ENCODE measurements at regions not wholly inside any gene's neighbourhood (a gene's known extent, or its start where the extent isn't known, plus 50 kb on each side); places are given as distances from the start of the nearest gene placed in this dataset.
A peak's percentile ranks its signal among the peaks of the same experiment; 100 is the strongest.

GRCh38 chr6:95071464-95071863 is 505.9 kb upstream of the MANEA start:
- no peak for DNase-seq

DNA sequence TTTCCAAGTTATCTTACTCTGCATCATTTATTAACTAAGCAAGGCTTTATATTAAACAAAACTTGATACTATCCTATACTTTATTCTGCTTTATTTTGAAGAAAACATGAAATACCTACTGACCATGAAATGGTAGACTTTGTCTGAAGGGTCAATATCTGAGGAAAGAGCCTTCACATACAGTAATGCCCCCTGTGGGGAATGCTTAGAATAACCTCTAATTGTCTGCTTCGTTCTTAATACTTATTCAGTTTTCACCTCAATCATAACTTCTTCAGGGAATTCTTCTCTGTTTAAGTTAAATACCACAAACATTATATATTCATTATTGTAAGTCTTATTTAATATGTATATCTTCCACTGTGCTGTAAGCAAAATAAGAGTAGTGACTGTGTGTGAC is 498.9 kb upstream of the MANEA start:
- DNase-seq: no peak

- DNase-seq: peak in 1 of 3 experiments; percentile 5
These were observed 496.1 kb upstream of the MANEA start for GRCh38 chr6:95081231-95081630.

- DNase-seq: no peak
These were observed 495.4 kb upstream of the MANEA start for GRCh38 chr6:95081949-95082348.

- no peak for DNase-seq
These were observed 493.8 kb upstream of the MANEA start for GRCh38 chr6:95083506-95083905.

- no peak for DNase-seq
These were observed 492.5 kb upstream of the MANEA start for GRCh38 chr6:95084867-95085266.

GRCh38 chr6:95087394-95088097 is 489.8 kb upstream of the MANEA start:
- peak; percentile 74 to 93 (median 91) for DNase-seq

DNA sequence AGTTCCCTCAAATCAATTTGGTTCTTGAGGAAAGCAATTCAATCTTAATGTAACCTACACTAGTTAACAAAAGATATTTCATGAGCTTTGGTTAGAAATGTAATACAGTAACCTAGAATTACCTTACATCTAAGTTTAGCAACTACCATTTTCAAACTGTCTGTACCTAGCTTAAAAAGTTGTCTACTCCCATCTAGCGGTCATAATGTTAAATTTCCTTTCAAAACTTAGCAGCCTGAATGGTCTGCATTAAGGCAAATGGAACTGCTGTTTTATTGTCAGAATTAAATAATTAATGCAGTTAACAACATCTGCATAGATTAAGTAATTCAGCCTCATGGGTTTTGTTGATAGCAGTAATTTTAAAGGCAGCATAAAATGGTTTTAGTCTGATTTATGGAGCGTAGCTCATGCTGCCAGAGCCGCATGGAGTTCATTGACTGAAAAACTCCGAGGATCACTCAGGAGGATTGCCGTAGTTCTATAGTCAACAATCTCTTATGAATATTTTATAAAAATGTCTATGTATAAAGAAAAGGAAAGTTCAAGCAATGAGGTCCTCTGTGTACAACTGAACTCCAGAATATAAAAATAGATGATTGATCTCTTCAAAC is 485.4 kb upstream of the MANEA start:
- peak; percentile 24 to 82 (median 66) for DNase-seq

DNA sequence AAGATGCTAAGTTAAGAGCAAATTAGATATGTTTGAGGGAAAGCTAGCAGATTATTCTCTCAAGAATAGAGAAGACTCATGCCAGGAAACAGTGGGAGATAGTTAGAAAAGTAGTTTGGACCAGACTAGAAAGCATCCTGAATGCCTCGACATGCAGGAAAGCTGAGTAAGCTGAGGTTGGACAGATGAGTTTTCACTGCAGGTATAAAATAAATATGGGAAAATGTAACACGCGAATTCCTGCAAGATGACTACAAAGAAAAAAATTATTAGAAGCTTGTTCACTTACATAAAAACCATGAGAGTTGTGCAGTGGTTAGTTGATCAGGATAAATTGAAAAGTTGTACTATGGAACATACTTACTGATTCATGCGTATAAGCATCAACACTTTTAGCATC is 484.2 kb upstream of the MANEA start:
- DNase-seq: no peak

GRCh38 chr6:95094751-95095663 is 482.3 kb upstream of the MANEA start:
- DNase-seq: peak in 1 of 3 experiments; percentile 39

GRCh38 chr6:95095855-95096254 is 481.5 kb upstream of the MANEA start:
- no peak for DNase-seq

- peak in 1 of 3 experiments; percentile 45 for DNase-seq
These were observed 477.9 kb upstream of the MANEA start for GRCh38 chr6:95099410-95099809.

- no peak for DNase-seq
These were observed 468.1 kb upstream of the MANEA start for GRCh38 chr6:95109212-95109611.

DNA sequence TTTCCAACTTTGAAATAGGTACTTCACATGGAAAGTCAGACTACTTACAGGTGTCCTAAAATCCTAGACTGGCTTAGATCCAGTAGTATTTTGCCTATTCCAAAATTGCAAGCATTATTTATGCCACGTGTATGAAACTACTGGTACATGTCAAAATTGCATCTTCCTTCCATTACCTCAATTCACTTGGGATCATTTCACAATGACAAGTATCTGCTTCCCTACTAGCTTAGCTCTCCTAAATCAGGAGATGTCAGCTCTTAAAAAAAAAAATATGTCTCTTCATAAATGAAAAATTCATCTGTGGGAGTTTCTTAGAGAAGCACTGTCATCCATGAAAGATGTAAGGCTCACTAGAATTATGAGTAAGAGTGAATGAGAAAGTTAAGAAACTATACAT is 466.6 kb upstream of the MANEA start:
- no peak for DNase-seq

GRCh38 chr6:95117236-95117635 is 460.1 kb upstream of the MANEA start:
- peak in 1 of 3 experiments; percentile 21 for DNase-seq

- no peak for DNase-seq
These were observed 457.4 kb upstream of the MANEA start for GRCh38 chr6:95119927-95120326.

GRCh38 chr6:95120984-95121383 is 456.4 kb upstream of the MANEA start:
- no peak for DNase-seq

- peak in 1 of 3 experiments; percentile 88 for DNase-seq
These were observed 450.1 kb upstream of the MANEA start for GRCh38 chr6:95127261-95127660.

DNA sequence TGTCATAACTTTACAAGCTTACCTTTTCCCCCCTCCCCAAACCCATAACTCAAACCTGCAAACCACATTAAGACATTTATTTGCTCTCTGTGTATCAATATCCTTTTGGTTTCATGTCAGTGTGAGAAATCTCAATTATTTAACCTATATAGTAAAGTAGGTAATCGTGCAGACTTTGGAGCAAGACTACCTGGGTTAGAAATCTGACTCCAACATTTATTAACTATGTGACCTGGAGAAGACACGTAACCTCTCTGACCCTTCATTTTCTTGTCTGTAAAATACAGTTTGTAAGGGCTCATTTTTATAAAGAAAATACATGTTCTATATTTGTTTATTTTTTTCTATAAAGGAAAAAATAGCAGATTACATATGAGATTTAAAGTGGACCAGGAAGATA is 448.9 kb upstream of the MANEA start:
- DNase-seq: no peak

GRCh38 chr6:95128947-95129346 is 448.4 kb upstream of the MANEA start:
- DNase-seq: no peak

DNA sequence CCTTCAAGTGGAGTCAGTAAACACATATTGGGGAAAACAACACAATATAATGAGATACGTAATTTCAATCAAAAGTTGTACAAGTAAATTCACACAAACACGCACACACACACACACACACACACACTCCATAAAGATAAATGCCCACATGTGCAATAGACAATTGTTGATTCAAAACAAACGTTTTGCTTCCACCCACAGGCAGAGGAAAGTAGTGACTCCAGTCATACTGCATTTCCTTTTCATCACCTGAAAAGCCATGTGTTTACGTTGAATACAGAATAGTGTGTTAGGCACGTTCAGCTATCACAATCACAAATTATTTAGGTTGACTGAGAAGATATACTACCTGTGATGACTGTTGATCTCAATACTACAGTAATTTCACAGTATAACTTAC is 443.8 kb upstream of the MANEA start:
- DNase-seq: peak; percentile 20 to 67 (median 24)

DNA sequence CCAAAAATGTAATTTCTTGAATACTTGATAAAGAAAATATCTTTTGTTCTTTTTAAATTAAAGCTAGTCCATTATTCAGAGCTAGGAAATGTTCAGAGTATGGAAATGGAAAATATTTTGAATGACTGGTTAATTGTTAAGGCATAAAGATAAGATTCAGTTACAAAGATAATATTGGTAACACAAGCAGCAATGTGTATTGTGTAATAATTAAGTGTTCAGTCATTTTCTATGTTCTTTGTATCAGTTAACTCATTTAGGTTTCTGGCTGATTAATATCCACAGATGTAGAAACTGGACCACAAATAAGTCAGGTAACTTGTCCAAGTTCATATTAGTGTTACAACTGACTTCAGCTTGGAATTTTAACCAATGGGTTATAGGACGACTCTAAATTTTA is 442.2 kb upstream of the MANEA start:
- DNase-seq: no peak

DNA sequence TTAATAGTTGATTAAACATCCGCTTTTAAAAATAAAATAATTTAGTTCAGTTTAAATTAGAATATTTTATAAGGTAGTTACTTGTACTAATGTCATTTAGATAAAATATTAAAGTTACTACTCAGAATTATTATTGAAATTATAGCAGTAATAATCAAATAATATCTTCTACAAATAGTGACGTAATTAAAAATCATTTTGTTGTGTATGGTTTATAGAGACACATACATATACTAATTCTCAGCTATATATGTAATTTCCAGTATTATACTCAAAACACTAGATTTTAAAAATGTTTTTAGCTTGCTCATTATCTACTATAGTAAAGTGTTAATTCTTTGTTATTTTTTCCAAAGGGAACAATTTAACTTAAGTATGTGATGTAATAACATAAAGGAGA is 435.2 kb upstream of the MANEA start:
- DNase-seq: no peak
